ENCODE measurements at regions not wholly inside any gene's neighbourhood (a gene's known extent, or its start where the extent isn't known, plus 50 kb on each side); places are given as distances from the start of the nearest gene placed in this dataset.
A peak's percentile ranks its signal among the peaks of the same experiment; 100 is the strongest.

DNA sequence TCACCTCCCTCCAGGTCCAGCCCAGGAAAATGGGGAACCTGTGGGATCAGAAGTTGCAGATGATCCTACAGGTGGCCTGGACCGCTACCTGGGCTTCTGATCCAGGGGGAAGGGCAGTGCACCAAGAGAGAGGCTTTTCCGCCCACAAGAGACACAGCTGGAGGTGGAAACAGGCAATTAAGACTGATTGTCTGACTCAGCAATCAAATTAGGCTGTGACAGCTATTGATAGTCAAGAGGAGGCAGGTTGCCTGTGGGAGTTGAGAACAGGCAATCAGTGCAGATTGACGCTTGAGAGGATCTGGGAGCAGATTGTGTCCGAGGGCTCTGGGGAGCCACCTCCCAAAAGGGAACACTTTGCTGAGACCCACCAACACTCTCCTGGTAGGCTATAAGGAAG is 71.1 kb upstream of the SLC44A1 start:
- DNase-seq (ENCODE audit: low read depth): no peak
- H3K4me3 ChIP-seq (ENCODE audit: low read depth, low read length): no peak overlapping the region
- TF ChIP-seq, protein P1, sequence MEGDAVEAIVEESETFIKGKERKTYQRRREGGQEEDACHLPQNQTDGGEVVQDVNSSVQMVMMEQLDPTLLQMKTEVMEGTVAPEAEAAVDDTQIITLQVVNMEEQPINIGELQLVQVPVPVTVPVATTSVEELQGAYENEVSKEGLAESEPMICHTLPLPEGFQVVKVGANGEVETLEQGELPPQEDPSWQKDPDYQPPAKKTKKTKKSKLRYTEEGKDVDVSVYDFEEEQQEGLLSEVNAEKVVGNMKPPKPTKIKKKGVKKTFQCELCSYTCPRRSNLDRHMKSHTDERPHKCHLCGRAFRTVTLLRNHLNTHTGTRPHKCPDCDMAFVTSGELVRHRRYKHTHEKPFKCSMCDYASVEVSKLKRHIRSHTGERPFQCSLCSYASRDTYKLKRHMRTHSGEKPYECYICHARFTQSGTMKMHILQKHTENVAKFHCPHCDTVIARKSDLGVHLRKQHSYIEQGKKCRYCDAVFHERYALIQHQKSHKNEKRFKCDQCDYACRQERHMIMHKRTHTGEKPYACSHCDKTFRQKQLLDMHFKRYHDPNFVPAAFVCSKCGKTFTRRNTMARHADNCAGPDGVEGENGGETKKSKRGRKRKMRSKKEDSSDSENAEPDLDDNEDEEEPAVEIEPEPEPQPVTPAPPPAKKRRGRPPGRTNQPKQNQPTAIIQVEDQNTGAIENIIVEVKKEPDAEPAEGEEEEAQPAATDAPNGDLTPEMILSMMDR (IDR thresholded peaks at IDR 0.05; ENCODE audit: insufficient read depth, low read depth, low read length, missing control alignments): no peak

DNA sequence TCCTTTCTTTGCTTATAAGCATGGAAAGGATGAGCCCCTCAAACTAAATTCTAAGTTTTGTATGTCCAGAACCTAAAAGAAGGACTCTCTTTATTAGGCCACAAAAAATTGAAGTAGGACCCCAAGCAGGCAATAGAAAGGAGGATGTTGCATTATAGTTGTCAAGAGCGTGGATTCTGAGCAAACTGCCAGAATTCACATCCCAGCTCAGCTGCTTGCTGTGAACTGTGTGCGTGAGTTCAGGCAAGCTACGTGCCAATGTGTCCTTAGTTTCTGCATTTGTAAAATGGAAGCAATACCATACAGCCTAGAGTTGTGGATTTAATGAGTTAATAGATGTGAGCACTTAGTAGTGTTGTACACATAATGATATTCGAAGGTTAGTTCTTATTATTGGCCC is 70.6 kb upstream of the SLC44A1 start:
- no peak for DNase-seq (ENCODE audit: low read depth)
- TF ChIP-seq, protein P1 (IDR thresholded peaks at IDR 0.05; ENCODE audit: insufficient read depth, low read depth, low read length, missing control alignments): no peak
- no peak overlapping the region for H3K4me3 ChIP-seq (ENCODE audit: low read depth, low read length)

DNA sequence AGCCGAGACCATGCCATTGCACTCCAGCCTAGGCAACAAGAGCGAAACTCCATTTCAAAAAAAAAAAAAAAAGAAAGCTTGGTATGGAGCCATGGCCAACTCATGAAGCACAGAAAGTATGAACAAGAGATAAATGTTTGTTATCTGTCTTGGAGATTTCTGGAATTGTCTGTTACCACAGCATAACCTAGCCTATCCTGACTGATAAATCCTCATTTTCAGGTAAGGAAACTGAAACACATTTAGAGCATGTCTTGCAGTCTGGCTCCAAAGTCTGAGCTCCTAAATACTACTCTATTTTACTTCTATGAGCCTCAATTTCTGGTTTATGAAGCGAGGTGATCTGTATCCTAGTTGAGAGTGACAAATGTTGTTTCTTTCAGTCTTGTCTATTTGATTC is 68.3 kb upstream of the SLC44A1 start:
- no peak for DNase-seq (ENCODE audit: low read depth)
- H3K4me3 ChIP-seq (ENCODE audit: low read depth, low read length): no peak overlapping the region
- TF ChIP-seq, protein P1 (IDR thresholded peaks at IDR 0.05; ENCODE audit: insufficient read depth, low read depth, low read length, missing control alignments): no peak

DNA sequence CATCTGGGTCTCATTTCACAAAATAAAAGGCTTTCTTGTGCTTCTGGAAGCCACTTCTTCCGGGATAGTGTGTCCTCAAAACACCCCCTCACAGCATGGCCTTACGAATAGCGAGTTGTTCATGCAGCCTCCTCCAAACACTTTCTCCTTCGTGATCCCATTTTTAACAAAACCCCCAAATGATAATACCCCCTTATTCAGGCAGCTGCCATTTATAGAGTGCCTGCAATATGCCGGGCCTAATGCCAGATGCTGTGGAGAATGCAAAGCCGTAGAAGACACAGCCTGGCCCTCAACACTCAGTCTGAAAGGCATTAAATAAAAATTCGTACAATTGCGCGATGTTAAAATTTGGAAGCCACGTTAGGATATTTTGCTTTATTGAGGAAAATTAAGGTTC is 66.4 kb upstream of the SLC44A1 start:
- TF ChIP-seq, protein P1 (IDR thresholded peaks at IDR 0.05; ENCODE audit: insufficient read depth, low read depth, low read length, missing control alignments): no peak
- no peak for DNase-seq (ENCODE audit: low read depth)
- no peak overlapping the region for H3K4me3 ChIP-seq (ENCODE audit: low read depth, low read length)

DNA sequence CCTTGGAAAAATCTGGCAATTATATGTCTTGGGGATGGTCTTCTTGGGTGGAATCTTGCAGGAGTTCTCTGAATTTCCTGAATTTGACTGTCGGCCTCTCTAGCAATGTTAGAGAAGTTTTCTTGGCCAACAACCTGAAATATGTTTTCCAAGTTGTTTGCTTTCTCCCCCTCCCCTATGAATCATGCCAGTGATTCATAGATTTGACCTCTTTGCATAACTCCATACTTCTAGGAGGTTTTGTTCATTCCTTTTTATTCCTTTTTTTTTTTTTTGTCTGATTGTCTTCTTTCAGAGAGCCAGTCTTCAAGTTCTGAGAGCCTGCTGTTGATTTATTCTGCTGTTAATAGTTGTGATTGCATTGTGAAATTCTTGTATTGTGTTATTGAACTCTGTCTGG is 56.7 kb upstream of the SLC44A1 start:
- TF ChIP-seq, protein P1 (IDR thresholded peaks at IDR 0.05; ENCODE audit: insufficient read depth, low read depth, low read length, missing control alignments): no peak
- H3K4me3 ChIP-seq (ENCODE audit: low read depth, low read length): no peak overlapping the region
- no peak for DNase-seq (ENCODE audit: low read depth)

DNA sequence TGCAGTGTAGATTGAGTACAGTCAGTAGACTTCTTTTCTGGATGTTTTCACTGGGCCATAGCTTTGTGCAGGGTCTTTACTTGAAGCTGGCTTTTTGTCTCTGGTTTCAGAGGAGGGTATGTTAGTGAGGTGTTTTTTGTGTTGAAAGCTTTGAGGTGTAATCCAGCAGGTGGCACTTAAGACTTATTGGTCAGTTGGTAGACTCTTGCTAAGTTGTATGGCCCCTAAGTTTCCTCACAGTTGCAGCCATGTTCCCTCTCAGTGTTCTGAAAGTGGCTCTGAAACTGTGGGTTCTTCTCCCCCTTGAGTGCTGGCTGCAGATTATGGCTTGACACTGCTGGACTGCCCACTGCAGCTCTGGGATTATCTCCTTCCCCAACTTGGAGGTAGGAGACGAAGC is 55.7 kb upstream of the SLC44A1 start:
- peak; percentile 68 for DNase-seq (ENCODE audit: low read depth)
- TF ChIP-seq, protein P1 (IDR thresholded peaks at IDR 0.05; ENCODE audit: insufficient read depth, low read depth, low read length, missing control alignments): peak; percentile 17

DNA sequence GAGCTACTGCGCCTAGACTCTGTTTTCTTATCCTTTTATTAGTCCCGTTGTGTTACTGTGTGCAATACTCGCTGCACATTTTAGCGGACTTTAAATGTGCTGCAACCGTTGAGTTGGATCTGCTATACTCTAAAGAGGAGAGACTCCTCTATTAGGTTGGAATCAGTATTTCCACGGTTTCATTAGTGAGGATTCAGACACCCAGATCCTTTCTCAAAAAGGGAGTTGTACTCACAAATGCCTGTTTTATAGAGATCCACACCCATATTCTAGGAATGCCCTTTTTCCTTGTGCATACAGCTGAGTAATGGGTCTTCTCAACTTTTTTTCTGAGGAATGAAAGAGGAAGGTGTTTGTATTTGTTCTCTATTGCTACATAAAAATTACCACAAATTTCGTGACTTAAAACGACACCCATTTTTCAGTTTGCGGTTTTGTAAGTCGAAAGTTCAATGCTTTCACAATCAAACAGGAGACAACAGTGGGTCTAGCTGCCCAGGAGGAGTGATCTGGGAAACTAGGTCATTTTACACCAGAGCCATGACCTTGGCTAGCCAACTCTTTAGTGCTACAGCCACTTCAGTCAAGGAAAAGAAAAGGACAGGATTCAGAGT is 52.8 kb upstream of the SLC44A1 start:
- peak; percentile 91 for DNase-seq (ENCODE audit: low read depth)
- TF ChIP-seq, protein P1 (IDR thresholded peaks at IDR 0.05; ENCODE audit: insufficient read depth, low read depth, low read length, missing control alignments): no peak
- no peak overlapping the region for H3K4me3 ChIP-seq (ENCODE audit: low read depth, low read length)

More for the DNA sequence above, 55.7 kb upstream of the SLC44A1 start:
- no peak overlapping the region for H3K4me3 ChIP-seq (ENCODE audit: low read depth, low read length)

All from GM12865 (cell line).